CD14-positive monocyte (primary cell): ENCODE measurements at regions not wholly inside any gene's neighbourhood (a gene's known extent, or its start where the extent isn't known, plus 50 kb on each side); places are given as distances from the start of the nearest gene placed in this dataset.

Experiments used
- DNase-seq, 3 donors: peaks; one replicate each; pipeline ENCODE4 v3.0.0-alpha.2; 2011 to 2022
- H2AFZ ChIP-seq: 2 replicates; pipeline ENCODE4 v1.6.0; 2012; ENCODE audit warnings: mild to moderate bottlenecking, low read depth, low read length, inconsistent platforms; ENCODE audit not compliant: insufficient read depth, poor library complexity, severe bottlenecking
- H3K27ac ChIP-seq, 2 donors: 1 replicate in 1 of 2; 2 replicates in 1 of 2; pipeline ENCODE4 v1.5.1; 2012 to 2013; ENCODE audit warnings: low read length in 2 of 2, control low read depth in 1 of 2, inconsistent platforms in 1 of 2, low read depth in 1 of 2, mild to moderate bottlenecking in 1 of 2
- H3K27me3 ChIP-seq, 2 donors: one replicate each; pipeline versions ENCODE4 v1.6.0 to v1.6.1; 2011 to 2013; ENCODE audit warnings: low read length in 2 of 2; ENCODE audit not compliant: control insufficient read depth in 2 of 2, insufficient read depth in 2 of 2
- H3K36me3 ChIP-seq, 2 donors: replicated peaks in 1 of 2; 1 replicate in 1 of 2; 2 replicates in 1 of 2; pipeline versions ENCODE4 v1.5.1 to v1.6.1; 2012 to 2013; ENCODE audit warnings: low read length in 2 of 2, control low read depth in 1 of 2, inconsistent platforms in 1 of 2, mild to moderate bottlenecking in 1 of 2; ENCODE audit not compliant: insufficient read depth in 2 of 2, control insufficient read depth in 1 of 2
- H3K4me1 ChIP-seq, 2 donors: 1 replicate in 1 of 2; 2 replicates in 1 of 2; pipeline versions ENCODE4 v1.5.1 to v1.6.1; 2012 to 2013; ENCODE audit warnings: low read length in 2 of 2, control low read depth in 1 of 2, inconsistent platforms in 1 of 2, mild to moderate bottlenecking in 1 of 2, moderate library complexity in 1 of 2; ENCODE audit not compliant: insufficient read depth in 2 of 2, control insufficient read depth in 1 of 2
- H3K4me2 ChIP-seq: replicated peaks from 2 replicates; pipeline ENCODE3; 2012; ENCODE audit warnings: low read length, moderate library complexity, mild to moderate bottlenecking; ENCODE audit not compliant: poor library complexity, severe bottlenecking; ENCODE audit errors: extremely low read depth
- H3K4me3 ChIP-seq, 3 experiments: fragments of 200-600 bp in 1 of 3; sonication (generic) in 1 of 3; replicated peaks in 1 of 3; 1 replicate in 2 of 3; 2 replicates in 1 of 3; pipeline ENCODE4 v1.5.1; 2011 to 2013; ENCODE audit warnings: low read length in 3 of 3, mild to moderate bottlenecking in 3 of 3, control low read depth in 2 of 3, low read depth in 2 of 3, inconsistent platforms in 1 of 3, moderate library complexity in 1 of 3
- H3K79me2 ChIP-seq: 2 replicates; pipeline ENCODE4 v1.6.0; 2012; ENCODE audit warnings: mild to moderate bottlenecking, control low read depth, inconsistent platforms, low read length, moderate library complexity; ENCODE audit not compliant: insufficient read depth
- H3K9ac ChIP-seq: 2 replicates; pipeline ENCODE4 v1.6.0; 2017; ENCODE audit warnings: low read length, mild to moderate bottlenecking; ENCODE audit not compliant: insufficient read depth, poor library complexity, severe bottlenecking
- H3K9me3 ChIP-seq, 2 donors: replicated peaks in 1 of 2; 1 replicate in 1 of 2; 2 replicates in 1 of 2; pipeline versions ENCODE4 v1.5.1 to v1.6.1; 2012 to 2013; ENCODE audit warnings: low read length in 2 of 2, control low read depth in 1 of 2; ENCODE audit not compliant: control insufficient read depth in 1 of 2, insufficient read depth in 1 of 2
- H4K20me1 ChIP-seq: 2 replicates; pipeline ENCODE4 v1.6.0; 2012; ENCODE audit warnings: mild to moderate bottlenecking, low read length, control low read depth, moderate library complexity; ENCODE audit not compliant: insufficient read depth
- H3K27ac Mint-ChIP-seq, 7 donors: one replicate each; pipeline ENCODE4 v1.8.0; 2020; ENCODE audit warnings: mild to moderate bottlenecking in 7 of 7, mixed read lengths in 7 of 7, moderate library complexity in 6 of 7, inconsistent platforms in 2 of 7
- H3K27me3 Mint-ChIP-seq, 3 donors: one replicate each; pipeline ENCODE4 v1.8.0; 2021 to 2022; ENCODE audit warnings: low read depth in 3 of 3, mild to moderate bottlenecking in 3 of 3, mixed read lengths in 3 of 3, moderate library complexity in 3 of 3, inconsistent platforms in 1 of 3
- H3K36me3 Mint-ChIP-seq, 2 donors: one replicate each; pipeline ENCODE4 v1.8.0; 2020; ENCODE audit warnings: mixed read lengths in 2 of 2, inconsistent platforms in 1 of 2, mild to moderate bottlenecking in 1 of 2
- H3K4me1 Mint-ChIP-seq: one replicate; pipeline ENCODE4 v1.8.0; 2020; ENCODE audit warnings: mild to moderate bottlenecking, mixed read lengths
- H3K4me3 Mint-ChIP-seq, 2 donors: one replicate each; pipeline ENCODE4 v1.8.0; 2020; ENCODE audit warnings: mild to moderate bottlenecking in 2 of 2, mixed read lengths in 2 of 2, moderate library complexity in 1 of 2
- H3K9me3 Mint-ChIP-seq, 7 donors: one replicate each; pipeline ENCODE4 v1.8.0; 2020 to 2022; ENCODE audit warnings: mixed read lengths in 7 of 7, mild to moderate bottlenecking in 6 of 7, moderate library complexity in 6 of 7, inconsistent platforms in 2 of 7
- CTCF ChIP-seq: fragments of 200-600 bp; IDR thresholded peaks from one replicate; pipeline ENCODE4 v1.8.0; 2022; ENCODE audit warnings: antibody characterized with exemption, mild to moderate bottlenecking
- WGBS: methylation state at CpG from one replicate; pipeline ENCODE4 v1.1.5; 2013; ENCODE audit warnings: missing lambda C conversion rate; ENCODE audit not compliant: insufficient coverage; 5-methylcytosine and 5-hydroxymethylcytosine counted together
- intact Hi-C, 2 donors: fragments of 100-400 bp; cut with micrococcal nuclease; formaldehyde crosslinking; loops; one replicate each; pipeline versions ENCODE4 v1.15.0 to v1.15.1; 2023

DNA sequence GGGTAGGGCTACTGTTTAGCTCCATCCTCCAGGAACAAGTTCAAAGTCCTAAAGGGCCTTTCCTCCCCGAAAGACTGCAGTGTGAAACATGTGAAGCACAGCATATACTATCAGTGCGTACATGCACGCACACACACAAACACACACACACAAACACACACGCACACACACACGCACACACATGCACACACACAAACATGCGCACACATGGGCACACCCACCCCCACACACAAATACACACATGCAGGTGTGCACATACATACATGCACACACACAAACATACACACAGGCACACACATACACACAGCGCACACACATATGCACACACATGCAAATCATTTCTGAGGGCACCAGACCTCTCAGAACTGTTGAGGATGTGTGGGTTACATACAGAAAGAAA, 382.0 kb upstream of the CDH4 start:
- DNase-seq, result no peak
- Histone ChIP-seq H3K79me2 (no peaks in the 10 kb centered on the region), H3K4me1 (no peaks in the 10 kb centered on the region), H2AFZ (no peak overlapping the region), H4K20me1 (no peaks in the 10 kb centered on the region), H3K4me3 (no peak overlapping the region), H3K27me3 (no peaks in the 10 kb centered on the region), H3K4me2 (no peak overlapping the region), H3K9me3 (no peaks in the 10 kb centered on the region), H3K9ac (no peak overlapping the region), H3K27ac (no peak overlapping the region), H3K36me3 (no peaks in the 10 kb centered on the region)
- Mint-ChIP-seq H3K4me3 (no peak overlapping the region), H3K27me3 (peaks cover 1 to 4% (median 3%) of the 10 kb centered on the region in 3 donors), H3K36me3 (no peaks in the 10 kb centered on the region), H3K27ac (no peak overlapping the region), H3K4me1 (no peaks in the 10 kb centered on the region), H3K9me3 (peaks cover 0 to 2% (median 0%) of the 10 kb centered on the region in 7 donors)
- WGBS, result 87% methylated on average over 6 of the region's 7 CpGs
- intact Hi-C loops, result no loop called here
- no peak for TF ChIP-seq CTCF

- H3K4me1 ChIP-seq, result no peaks in the 10 kb centered on the region
- peaks cover 0 to 2% (median 0%) of the 10 kb centered on the region in 7 donors for H3K9me3 Mint-ChIP-seq
- DNase-seq, result no peak
- no peak overlapping the region for H3K4me2 ChIP-seq
- 90% methylated on average over 6 of the region's 8 CpGs for WGBS
- no peak overlapping the region for H2AFZ ChIP-seq
- H3K4me3 Mint-ChIP-seq, result no peak overlapping the region
- no peaks in the 10 kb centered on the region for H3K4me1 Mint-ChIP-seq
- H3K9me3 ChIP-seq, result no peaks in the 10 kb centered on the region
- H3K27ac ChIP-seq, result no peak overlapping the region
- TF ChIP-seq CTCF, result no peak
- H4K20me1 ChIP-seq, result no peaks in the 10 kb centered on the region
- no peaks in the 10 kb centered on the region for H3K36me3 Mint-ChIP-seq
- no peak overlapping the region for H3K4me3 ChIP-seq
- H3K27ac Mint-ChIP-seq, result no peak overlapping the region
- H3K36me3 ChIP-seq, result no peaks in the 10 kb centered on the region
- no peak overlapping the region for H3K9ac ChIP-seq
- H3K27me3 Mint-ChIP-seq, result peaks cover 1 to 8% (median 7%) of the 10 kb centered on the region in 3 donors
- H3K27me3 ChIP-seq, result no peaks in the 10 kb centered on the region
- intact Hi-C loops, result no loop called here
- H3K79me2 ChIP-seq, result no peaks in the 10 kb centered on the region
Measured at GRCh38 chr20:60872224-60872623, 379.8 kb upstream of the CDH4 start.
